ENCODE measurements at regions not wholly inside any gene's neighbourhood (a gene's known extent, or its start where the extent isn't known, plus 50 kb on each side); places are given as distances from the start of the nearest gene placed in this dataset.

DNA sequence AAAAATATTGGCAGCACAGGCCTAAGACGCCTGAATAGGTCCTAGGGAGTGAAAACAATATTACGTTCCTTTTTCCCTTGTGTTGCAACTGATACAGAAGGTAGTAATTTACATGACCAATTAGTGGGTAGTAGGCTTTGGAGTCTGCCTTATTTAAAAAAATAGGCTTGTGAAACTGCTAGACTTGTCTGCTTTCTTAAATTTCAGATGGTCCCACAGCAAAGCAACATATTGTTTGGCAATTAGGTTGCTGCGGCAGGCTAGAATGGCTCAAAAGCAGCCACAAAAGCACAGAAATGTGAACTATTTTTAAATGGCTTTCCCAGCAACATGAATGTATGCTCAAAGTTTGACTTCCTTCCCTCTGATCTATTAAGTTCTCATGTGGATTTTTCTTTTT lies 211.9 kb downstream of the TTC8 start:
- TF ChIP-seq, protein P1, sequence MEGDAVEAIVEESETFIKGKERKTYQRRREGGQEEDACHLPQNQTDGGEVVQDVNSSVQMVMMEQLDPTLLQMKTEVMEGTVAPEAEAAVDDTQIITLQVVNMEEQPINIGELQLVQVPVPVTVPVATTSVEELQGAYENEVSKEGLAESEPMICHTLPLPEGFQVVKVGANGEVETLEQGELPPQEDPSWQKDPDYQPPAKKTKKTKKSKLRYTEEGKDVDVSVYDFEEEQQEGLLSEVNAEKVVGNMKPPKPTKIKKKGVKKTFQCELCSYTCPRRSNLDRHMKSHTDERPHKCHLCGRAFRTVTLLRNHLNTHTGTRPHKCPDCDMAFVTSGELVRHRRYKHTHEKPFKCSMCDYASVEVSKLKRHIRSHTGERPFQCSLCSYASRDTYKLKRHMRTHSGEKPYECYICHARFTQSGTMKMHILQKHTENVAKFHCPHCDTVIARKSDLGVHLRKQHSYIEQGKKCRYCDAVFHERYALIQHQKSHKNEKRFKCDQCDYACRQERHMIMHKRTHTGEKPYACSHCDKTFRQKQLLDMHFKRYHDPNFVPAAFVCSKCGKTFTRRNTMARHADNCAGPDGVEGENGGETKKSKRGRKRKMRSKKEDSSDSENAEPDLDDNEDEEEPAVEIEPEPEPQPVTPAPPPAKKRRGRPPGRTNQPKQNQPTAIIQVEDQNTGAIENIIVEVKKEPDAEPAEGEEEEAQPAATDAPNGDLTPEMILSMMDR (IDR thresholded peaks at IDR 0.05), result no peak
- TF ChIP-seq POLR2A (IDR thresholded peaks at IDR 0.05), result no peak

All from breast epithelium (tissue), 3 donors.